Heart left ventricle (tissue), 16 donors: ENCODE measurements at regions not wholly inside any gene's neighbourhood (a gene's known extent, or its start where the extent isn't known, plus 50 kb on each side); places are given as distances from the start of the nearest gene placed in this dataset.

Experiments used
- ATAC-seq, 4 donors: fragments of 200-7000 bp; cut with Tn5 transposase; one replicate each; pipeline ENCODE4 v1.9.1; 2020 to 2022; ENCODE audit warnings: moderate library complexity in 4 of 4, mild to moderate bottlenecking in 3 of 4, moderate number of reproducible peaks in 1 of 4
- DNase-seq, 5 donors: peaks; one replicate each; pipeline ENCODE4 v3.0.0-alpha.2; 2020
- H3K27ac ChIP-seq, 12 donors: fragments of 200-600 bp; sonication (generic) in 4 of 12; one replicate each; pipeline versions ENCODE4 v1.5.0 to v1.8.0; 2016 to 2022; ENCODE audit warnings: mild to moderate bottlenecking in 2 of 12
- H3K27me3 ChIP-seq, 9 donors: fragments of 200-600 bp; sonication (generic) in 2 of 9; one replicate each; pipeline versions ENCODE4 v1.5.1 to v1.8.0; 2016 to 2022; ENCODE audit warnings: mild to moderate bottlenecking in 3 of 9
- H3K36me3 ChIP-seq, 9 donors: fragments of 200-600 bp; sonication (generic) in 2 of 9; one replicate each; pipeline versions ENCODE4 v1.5.0 to v1.8.0; 2018 to 2022; ENCODE audit warnings: mild to moderate bottlenecking in 2 of 9
- H3K4me1 ChIP-seq, 12 donors: fragments of 200-600 bp; sonication (generic) in 4 of 12; one replicate each; pipeline versions ENCODE4 v1.5.0 to v1.8.0; 2016 to 2022; ENCODE audit warnings: mild to moderate bottlenecking in 3 of 12
- H3K4me3 ChIP-seq, 12 donors: fragments of 200-600 bp; sonication (generic) in 4 of 12; one replicate each; pipeline versions ENCODE4 v1.5.0 to v1.8.0; 2017 to 2022; ENCODE audit warnings: mild to moderate bottlenecking in 9 of 12, moderate library complexity in 4 of 12
- H3K9me3 ChIP-seq, 12 donors: fragments of 200-600 bp; sonication (generic) in 4 of 12; one replicate each; pipeline versions ENCODE4 v1.5.0 to v1.8.0; 2016 to 2022; ENCODE audit warnings: mild to moderate bottlenecking in 1 of 12
- CTCF ChIP-seq, 12 donors: fragments of 200-600 bp; sonication (generic) in 4 of 12; IDR thresholded peaks; one replicate each; pipeline versions ENCODE4 v1.5.0 to v1.8.0; 2018 to 2022; ENCODE audit warnings: antibody characterized with exemption in 12 of 12, mild to moderate bottlenecking in 5 of 12
- POLR2A ChIP-seq, 2 donors: fragments of 450-650 bp; IDR thresholded peaks; one replicate each; pipeline ENCODE4 v1.6.1; 2017; ENCODE audit warnings: antibody characterized with exemption in 2 of 2, mild to moderate bottlenecking in 2 of 2, moderate library complexity in 2 of 2
- WGBS, 4 donors: extraction: QIAGEN DNeasy Blood & Tissue Kit in 2 of 4; methylation state at CpG; one replicate each; pipeline versions ENCODE4 v1.1.5 to v1.1.7; 2013 to 2018; 5-methylcytosine and 5-hydroxymethylcytosine counted together
- intact Hi-C, 10 donors: fragments of 100-400 bp; cut with DNase I; formaldehyde crosslinking; loops; one replicate each; pipeline versions ENCODE4 v1.11.1 to v1.14.2; 2022
- donor health status: ischemic (EF 13 %, LVEDD 7.1; RV severe dilation, severe dysfunction).
- donor health status: healthy with polysubstance abuse.
- donor health status: DM: no; HTN: yes; CAD: no.
- donor health status: DM: no; HTN: no; CAD: no.
- donor health status: ischemic (EF 25% LVEDD 6.9; RV normal size, moderate dysfunction).
- donor health status: ischemic (EF 25% LVEDD 5.7; RV mildly dilated, moderate dysfunction).
- donor health status: healthy.
- donor health status: DM: yes; HTN: yes; CAD: no.
- donor health status: ischemic (EF 35%, LVEDD 5.7; RV mildly dilated, moderate dysfunction).
- donor health status: nonischemic (EF 11% LVEDD 7.7; RV severe dilation, severe dysfunction).
- donor health status: DM: yes; HTN: yes; CAD: no.
- donor health status: PGD.
- donor health status: ischemic (EF 29% LVEDD 5.4; RV normal size, mild dysfunction).
- donor health status: nonischemic (EF 23%, LVEDD 6.1; RV moderate dilation, normal function).

DNA sequence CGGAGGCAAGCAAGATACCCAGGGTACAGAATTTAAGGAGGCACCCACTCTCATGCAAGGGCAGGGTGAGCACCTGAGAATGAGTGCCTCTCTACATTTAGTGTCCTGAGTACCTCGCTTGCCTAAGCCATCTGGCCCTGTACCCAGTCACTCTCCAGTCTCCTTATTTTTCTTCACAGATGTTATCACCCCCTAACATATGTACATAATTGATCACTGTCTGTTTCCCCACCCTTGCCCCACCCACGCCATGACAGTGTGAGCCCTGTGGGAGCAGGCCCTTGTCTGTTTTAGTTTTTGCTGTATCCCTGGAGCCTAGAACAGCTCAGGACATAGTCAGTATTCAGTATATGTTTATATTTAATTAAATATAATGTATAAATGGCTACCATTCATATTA, 113.6 kb downstream of the SPRY1 start:
- TF ChIP-seq CTCF (IDR thresholded peaks at IDR 0.05) (no peak), POLR2A (IDR thresholded peaks at IDR 0.05) (no peak)

DNA sequence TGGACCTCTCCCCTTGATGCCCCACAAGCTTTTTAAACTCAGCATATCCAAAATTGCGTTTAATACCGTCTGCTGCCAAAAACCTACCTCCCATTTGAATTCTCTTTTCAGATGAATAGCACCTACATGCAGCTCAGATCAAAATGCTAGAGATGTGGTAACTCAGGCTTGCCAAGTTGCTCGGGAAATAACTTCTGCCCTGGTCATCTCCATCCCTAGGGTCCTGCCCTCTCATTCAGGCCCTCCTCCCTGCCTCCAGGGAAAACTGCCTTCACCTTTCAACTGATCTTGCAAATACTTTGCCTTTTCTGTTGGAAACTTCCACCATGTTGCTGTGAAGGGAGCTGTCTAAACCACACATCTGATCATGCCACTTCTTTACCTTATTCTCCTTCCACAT, 114.1 kb downstream of the SPRY1 start:
- intact Hi-C loops, result no loop called here
- ATAC-seq, result no peak
- 80 to 91% (median 88%) methylated on average over 3 of the region's 3 CpGs for WGBS, 4 donors
- TF ChIP-seq POLR2A (IDR thresholded peaks at IDR 0.05) (no peak), CTCF (IDR thresholded peaks at IDR 0.05) (no peak)
- Histone ChIP-seq H3K36me3 (no peaks in the 10 kb centered on the region), H3K9me3 (peaks cover 0 to 5% (median 0%) of the 10 kb centered on the region in 12 donors), H3K4me1 (peaks cover 0 to 8% (median 0%) of the 10 kb centered on the region in 12 donors), H3K27me3 (peaks cover 0 to 2% (median 0%) of the 10 kb centered on the region in 9 donors), H3K4me3 (no peak overlapping the region), H3K27ac (no peak overlapping the region)
- DNase-seq, result no peak

More for the DNA sequence above, 113.6 kb downstream of the SPRY1 start:
- intact Hi-C loops, result no loop called here
- DNase-seq, result no peak
- H3K27me3 ChIP-seq, result peaks cover 0 to 2% (median 0%) of the 10 kb centered on the region in 9 donors
- H3K4me1 ChIP-seq, result peaks cover 0 to 11% (median 0%) of the 10 kb centered on the region in 12 donors
- 95 to 100% (median 96%) methylated on average over 3 of the region's 3 CpGs for WGBS, 4 donors
- no peaks in the 10 kb centered on the region for H3K36me3 ChIP-seq
- H3K27ac ChIP-seq, result no peak overlapping the region
- H3K4me3 ChIP-seq, result no peak overlapping the region
- H3K9me3 ChIP-seq, result peaks cover 0 to 5% (median 0%) of the 10 kb centered on the region in 12 donors
- ATAC-seq, result no peak

DNA sequence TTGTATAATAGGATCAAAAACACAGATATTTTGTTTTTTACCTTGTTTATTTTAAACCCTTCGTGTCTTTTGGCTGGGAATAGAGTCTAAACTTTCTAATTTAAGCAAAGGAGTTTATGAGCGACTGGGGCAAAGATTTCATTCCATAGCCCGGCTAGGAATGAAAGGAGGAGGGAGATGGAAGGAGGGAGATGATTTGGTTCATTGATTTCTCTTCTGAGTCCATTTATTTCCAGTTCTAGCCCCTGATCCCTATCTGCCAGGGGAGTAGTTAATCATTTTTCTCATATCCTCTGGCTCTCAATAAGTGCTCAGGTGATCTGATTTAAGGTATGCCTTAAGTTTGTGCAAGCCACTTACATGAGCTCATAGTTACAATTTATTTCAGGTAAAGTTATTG, 120.0 kb downstream of the SPRY1 start:
- Histone ChIP-seq H3K27ac (no peak overlapping the region), H3K4me3 (no peak overlapping the region), H3K4me1 (no peaks in the 10 kb centered on the region), H3K27me3 (no peaks in the 10 kb centered on the region), H3K9me3 (peaks cover 0 to 2% (median 0%) of the 10 kb centered on the region in 12 donors), H3K36me3 (no peaks in the 10 kb centered on the region)
- intact Hi-C loops, result no loop called here
- 68 to 82% (median 70%) methylated on average over 3 of the region's 3 CpGs for WGBS, 4 donors
- DNase-seq, result no peak
- TF ChIP-seq CTCF (IDR thresholded peaks at IDR 0.05) (no peak), POLR2A (IDR thresholded peaks at IDR 0.05) (no peak)
- no peak for ATAC-seq

DNA sequence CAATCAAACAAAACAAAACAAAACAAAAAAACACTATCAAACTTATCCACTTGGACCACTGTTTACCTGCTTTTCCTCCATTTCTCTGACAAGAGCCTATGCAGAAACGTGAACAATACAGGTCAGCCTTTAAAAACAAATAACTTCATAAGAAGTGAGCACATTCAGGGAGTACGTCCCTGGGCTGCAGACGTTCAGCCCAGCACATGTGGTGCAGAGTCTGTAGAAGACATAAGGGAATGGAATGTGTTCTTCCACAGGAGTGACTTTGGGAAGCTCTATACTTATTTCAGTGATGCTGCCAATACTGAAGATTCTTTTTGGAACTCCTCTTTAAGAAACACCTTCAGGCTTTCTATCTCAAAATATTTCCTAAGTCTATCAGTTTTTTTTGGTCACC, 120.6 kb downstream of the SPRY1 start:
- 70 to 77% (median 74%) methylated on average over 3 of the region's 3 CpGs for WGBS, 4 donors
- Histone ChIP-seq H3K4me3 (no peak overlapping the region), H3K4me1 (no peaks in the 10 kb centered on the region), H3K27me3 (no peaks in the 10 kb centered on the region), H3K27ac (no peak overlapping the region), H3K9me3 (no peaks in the 10 kb centered on the region), H3K36me3 (no peaks in the 10 kb centered on the region)
- DNase-seq (no peak), ATAC-seq (no peak)
- TF ChIP-seq CTCF (IDR thresholded peaks at IDR 0.05), result no peak
- TF ChIP-seq POLR2A (IDR thresholded peaks at IDR 0.05), result no peak
- intact Hi-C loops, result no loop called here
